Kidney (tissue), 13 donors: ENCODE measurements at regions not wholly inside any gene's neighbourhood (a gene's known extent, or its start where the extent isn't known, plus 50 kb on each side); places are given as distances from the start of the nearest gene placed in this dataset.
"Not testable (repeated sequence)": the region's sequence is repeated elsewhere in the genome, so short reads cannot be mapped to it uniquely, and the experiment has no call there.

Source experiments
- DNase-seq, 5 donors: peaks; one replicate each; pipeline ENCODE4 v3.0.0-alpha.2; 2013 to 2020
- FAIRE-seq: peaks from 2 replicates; lab custom pipeline; 2012; peaks lifted over from hg19 to GRCh38; lab: Jason Lieb, UNC
- H3K27ac ChIP-seq, 2 donors: one replicate each; pipeline ENCODE4 v1.7.0; 2013; ENCODE audit warnings: low read depth in 2 of 2, low read length in 2 of 2, inconsistent platforms in 1 of 2
- H3K27me3 ChIP-seq: one replicate; pipeline ENCODE4 v1.7.1; 2013; ENCODE audit warnings: low read length, inconsistent platforms; ENCODE audit not compliant: control insufficient read depth, insufficient read depth
- H3K36me3 ChIP-seq, 3 donors: one replicate each; pipeline versions ENCODE4 v1.7.0 to v1.7.1; 2013; ENCODE audit warnings: low read length in 3 of 3, control low read depth in 1 of 3, inconsistent platforms in 1 of 3; ENCODE audit not compliant: insufficient read depth in 3 of 3, control insufficient read depth in 2 of 3
- H3K4me1 ChIP-seq, 3 donors: one replicate each; pipeline versions ENCODE4 v1.7.0 to v1.7.1; 2013; ENCODE audit warnings: low read length in 3 of 3, inconsistent platforms in 1 of 3, low read depth in 1 of 3; ENCODE audit not compliant: control insufficient read depth in 2 of 3, insufficient read depth in 2 of 3
- H3K4me3 ChIP-seq, 3 donors: one replicate each; pipeline versions ENCODE4 v1.7.0 to v1.8.1; 2013; ENCODE audit warnings: low read length in 3 of 3, control low read depth in 1 of 3, inconsistent platforms in 1 of 3
- H3K9ac ChIP-seq, 3 donors: one replicate each; pipeline versions ENCODE4 v1.7.0 to v1.7.1; 2013; ENCODE audit warnings: low read length in 3 of 3, control low read depth in 1 of 3, inconsistent platforms in 1 of 3
- H3K9me3 ChIP-seq, 3 donors: one replicate each; pipeline versions ENCODE4 v1.7.0 to v1.7.1; 2013; ENCODE audit warnings: low read length in 3 of 3, control low read depth in 1 of 3, inconsistent platforms in 1 of 3; ENCODE audit not compliant: control insufficient read depth in 2 of 3, insufficient read depth in 1 of 3
- intact Hi-C: fragments of 100-400 bp; cut with DNase I; formaldehyde crosslinking; loops from one replicate; pipeline ENCODE4 v1.11.1; 2022
- TF ChIP-seq, protein P1 (sequence below): IDR thresholded peaks from 3 replicates; pipeline ENCODE4 v1.5.1; 2012; ENCODE audit warnings: mild to moderate bottlenecking, moderate library complexity, borderline replicate concordance; ENCODE audit not compliant: insufficient read depth; ENCODE audit errors: extremely low read depth
- donor health status: control.
- donor health status: control.
- donor health status: control.
- donor health status: control.
- donor health status: control.
- donor health status: DM: yes; HTN: yes; CAD: no.
- donor health status: Normal renal cell carcinoma (clear cell type).

DNA sequence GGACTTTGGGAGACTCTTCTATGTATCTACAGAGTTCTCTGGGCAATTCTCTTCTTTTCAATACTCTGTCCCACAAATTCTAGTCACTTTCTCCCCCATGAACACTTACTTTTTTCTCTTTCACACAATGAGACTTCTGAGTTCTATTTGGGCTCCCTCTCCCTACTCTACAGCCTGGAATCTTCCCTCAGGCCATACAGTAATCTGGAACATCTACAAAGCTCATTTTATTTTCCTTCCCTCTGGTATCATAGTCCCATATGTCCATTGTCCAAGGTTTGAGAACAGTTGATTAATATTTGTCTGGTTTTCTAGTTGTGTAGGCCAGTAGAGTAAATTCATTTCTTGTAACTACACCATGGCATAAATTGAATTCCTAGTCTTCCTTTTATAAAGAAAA lies 544.6 kb upstream of the RAG2 start:
- no peak overlapping the region for H3K9ac ChIP-seq
- intact Hi-C loops, result no loop called here
- no peak overlapping the region for H3K4me3 ChIP-seq
- H3K9me3 ChIP-seq, result no peaks in the 10 kb centered on the region
- no peaks in the 10 kb centered on the region for H3K4me1 ChIP-seq
- FAIRE-seq (no peak), DNase-seq (no peak)
- TF ChIP-seq, protein P1, sequence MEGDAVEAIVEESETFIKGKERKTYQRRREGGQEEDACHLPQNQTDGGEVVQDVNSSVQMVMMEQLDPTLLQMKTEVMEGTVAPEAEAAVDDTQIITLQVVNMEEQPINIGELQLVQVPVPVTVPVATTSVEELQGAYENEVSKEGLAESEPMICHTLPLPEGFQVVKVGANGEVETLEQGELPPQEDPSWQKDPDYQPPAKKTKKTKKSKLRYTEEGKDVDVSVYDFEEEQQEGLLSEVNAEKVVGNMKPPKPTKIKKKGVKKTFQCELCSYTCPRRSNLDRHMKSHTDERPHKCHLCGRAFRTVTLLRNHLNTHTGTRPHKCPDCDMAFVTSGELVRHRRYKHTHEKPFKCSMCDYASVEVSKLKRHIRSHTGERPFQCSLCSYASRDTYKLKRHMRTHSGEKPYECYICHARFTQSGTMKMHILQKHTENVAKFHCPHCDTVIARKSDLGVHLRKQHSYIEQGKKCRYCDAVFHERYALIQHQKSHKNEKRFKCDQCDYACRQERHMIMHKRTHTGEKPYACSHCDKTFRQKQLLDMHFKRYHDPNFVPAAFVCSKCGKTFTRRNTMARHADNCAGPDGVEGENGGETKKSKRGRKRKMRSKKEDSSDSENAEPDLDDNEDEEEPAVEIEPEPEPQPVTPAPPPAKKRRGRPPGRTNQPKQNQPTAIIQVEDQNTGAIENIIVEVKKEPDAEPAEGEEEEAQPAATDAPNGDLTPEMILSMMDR, result no peak
- no peaks in the 10 kb centered on the region for H3K27me3 ChIP-seq
- no peaks in the 10 kb centered on the region for H3K36me3 ChIP-seq
- H3K27ac ChIP-seq, result no peak overlapping the region

DNA sequence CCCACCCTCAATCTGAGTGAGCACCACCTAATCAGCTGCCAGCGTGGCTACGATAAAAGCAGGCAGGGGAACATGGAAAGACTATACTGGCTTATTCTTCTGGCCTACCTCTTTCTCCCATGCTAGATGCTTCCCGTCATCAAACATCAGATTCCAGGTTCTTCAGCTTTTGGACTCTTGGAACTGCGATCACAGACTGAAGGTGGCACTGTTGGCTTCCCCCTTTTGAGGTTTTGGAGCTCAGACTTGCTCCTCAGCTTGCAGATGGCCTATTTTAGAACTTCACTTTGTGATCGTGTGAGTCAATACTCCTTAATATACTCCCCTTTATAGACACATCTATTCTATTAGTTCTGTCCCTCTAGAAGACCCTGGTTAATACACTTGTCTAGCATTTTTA lies 543.7 kb upstream of the RAG2 start:
- Histone ChIP-seq H3K4me1 (no peaks in the 10 kb centered on the region), H3K4me3 (no peak overlapping the region), H3K27me3 (no peaks in the 10 kb centered on the region), H3K27ac (no peak overlapping the region), H3K9me3 (no peaks in the 10 kb centered on the region), H3K36me3 (no peaks in the 10 kb centered on the region), H3K9ac (no peak overlapping the region)
- FAIRE-seq (no peak), DNase-seq (no peak)
- TF ChIP-seq, protein P1, result no peak
- intact Hi-C loops, result no loop called here

- H3K4me3 ChIP-seq, intact Hi-C loops, H3K36me3 ChIP-seq, H3K9ac ChIP-seq, DNase-seq, H3K9me3 ChIP-seq, FAIRE-seq, H3K27me3 ChIP-seq, H3K27ac ChIP-seq, H3K4me1 ChIP-seq: not testable (repeated sequence)
These were observed 537.6 kb upstream of the RAG2 start for GRCh38 chr11:37135606-37136005.

- intact Hi-C loops, result no loop called here
- TF ChIP-seq, protein P1, result no peak
- Histone ChIP-seq H3K27ac (no peak overlapping the region), H3K4me1 (no peaks in the 10 kb centered on the region), H3K27me3 (no peaks in the 10 kb centered on the region), H3K9me3 (no peaks in the 10 kb centered on the region), H3K4me3 (no peak overlapping the region), H3K9ac (no peak overlapping the region), H3K36me3 (no peaks in the 10 kb centered on the region)
- FAIRE-seq (no peak), DNase-seq (no peak)
These were observed 536.6 kb upstream of the RAG2 start for GRCh38 chr11:37134637-37135036.
